GM19328 (cell line): ENCODE measurements at regions not wholly inside any gene's neighbourhood (a gene's known extent, or its start where the extent isn't known, plus 50 kb on each side); places are given as distances from the start of the nearest gene placed in this dataset.
"Not testable (repeated sequence)": the region's sequence is repeated elsewhere in the genome, so short reads cannot be mapped to it uniquely, and the experiment has no call there.

Experiments
- ATAC-seq: cut with Tn5 transposase; IDR thresholded peaks from one replicate; pipeline ENCODE4 v1.9.1; 2021; ENCODE audit warnings: mild to moderate bottlenecking, moderate library complexity; ENCODE audit not compliant: unreplicated experiment

- ATAC-seq, result no peak
Observed at GRCh38 chr3:27560484-27561056, 76.4 kb upstream of the SLC4A7 start.

- ATAC-seq, result no peak
Observed at GRCh38 chr3:27559835-27560234, 75.7 kb upstream of the SLC4A7 start.

GRCh38 chr3:27559381-27559780, 75.2 kb upstream of the SLC4A7 start:
- no peak for ATAC-seq

- ATAC-seq, result no peak
Observed at GRCh38 chr3:27557411-27557810, 73.2 kb upstream of the SLC4A7 start.

GRCh38 chr3:27556887-27557286, 72.7 kb upstream of the SLC4A7 start:
- ATAC-seq, result no peak

GRCh38 chr3:27554706-27555105, 70.5 kb upstream of the SLC4A7 start:
- ATAC-seq, result no peak

- no peak for ATAC-seq
Observed at GRCh38 chr3:27553886-27554540, 69.8 kb upstream of the SLC4A7 start.

GRCh38 chr3:27552708-27553107, 68.5 kb upstream of the SLC4A7 start:
- ATAC-seq, result not testable (repeated sequence)

GRCh38 chr3:27551413-27551812, 67.2 kb upstream of the SLC4A7 start:
- not testable (repeated sequence) for ATAC-seq

- no peak for ATAC-seq
Observed at GRCh38 chr3:27545061-27545460, 60.9 kb upstream of the SLC4A7 start.

- no peak for ATAC-seq
Observed at GRCh38 chr3:27544372-27544865, 60.2 kb upstream of the SLC4A7 start.

GRCh38 chr3:27542476-27542875, 58.3 kb upstream of the SLC4A7 start:
- no peak for ATAC-seq

GRCh38 chr3:27540231-27540630, 56.0 kb upstream of the SLC4A7 start:
- ATAC-seq, result no peak

GRCh38 chr3:27536491-27536890, 52.3 kb upstream of the SLC4A7 start:
- ATAC-seq, result no peak

GRCh38 chr3:27535809-27536392, 51.7 kb upstream of the SLC4A7 start:
- ATAC-seq, result no peak

GRCh38 chr3:27533718-27534573, 49.8 kb upstream of the SLC4A7 start:
- no peak for ATAC-seq
